Endometrium (tissue), 2 donors: ENCODE measurements at regions not wholly inside any gene's neighbourhood (a gene's known extent, or its start where the extent isn't known, plus 50 kb on each side); places are given as distances from the start of the nearest gene placed in this dataset.
A peak's percentile ranks its signal among the peaks of the same experiment; 100 is the strongest.
"Not testable (repeated sequence)": the region's sequence is repeated elsewhere in the genome, so short reads cannot be mapped to it uniquely, and the experiment has no call there.

ENCODE experiments used
- FAIRE-seq: peaks from 2 replicates; lab custom pipeline; 2012; peaks lifted over from hg19 to GRCh38; lab: Jason Lieb, UNC
- donor health status: control.
- donor health status: control.

DNA sequence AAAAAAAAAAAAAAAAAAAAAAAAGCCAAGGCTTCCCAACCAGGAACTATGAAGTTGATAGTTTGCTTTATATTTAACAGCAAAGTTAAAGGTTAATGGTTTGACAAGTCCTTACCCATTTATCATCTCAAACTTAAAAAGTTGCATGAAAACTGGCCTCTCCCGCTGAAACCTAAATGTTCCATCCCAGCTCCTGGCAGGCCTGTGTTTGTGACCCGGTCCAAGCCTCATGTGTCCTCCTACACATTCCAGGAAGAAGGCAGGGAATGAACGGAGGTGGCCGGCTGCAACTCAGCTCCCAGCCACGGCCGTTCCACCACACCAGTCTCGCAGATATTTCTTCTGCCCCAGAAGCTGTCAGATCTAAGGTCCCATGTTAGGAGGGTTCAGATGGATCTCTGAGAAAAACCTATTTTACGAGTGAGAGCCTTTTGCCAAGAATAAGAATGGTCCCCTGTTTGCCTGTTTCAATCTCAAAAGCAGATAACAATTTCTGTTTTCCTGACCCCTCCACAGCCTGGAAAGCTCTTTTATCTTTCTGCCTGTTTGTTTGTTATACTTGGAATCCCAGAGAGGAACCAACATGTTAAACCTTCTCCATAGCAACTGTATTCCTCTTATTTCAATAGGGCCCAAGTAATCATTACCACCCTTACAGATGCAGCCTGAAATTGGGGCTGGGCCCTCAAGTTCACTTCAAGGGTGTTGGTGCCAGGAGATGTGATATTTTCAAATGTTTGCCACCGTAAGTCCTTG lies 56.5 kb downstream of the KCTD12 start:
- FAIRE-seq = peak; percentile 98

- no peak for FAIRE-seq
Measured at GRCh38 chr13:76828316-76828741, 57.9 kb downstream of the KCTD12 start.

DNA sequence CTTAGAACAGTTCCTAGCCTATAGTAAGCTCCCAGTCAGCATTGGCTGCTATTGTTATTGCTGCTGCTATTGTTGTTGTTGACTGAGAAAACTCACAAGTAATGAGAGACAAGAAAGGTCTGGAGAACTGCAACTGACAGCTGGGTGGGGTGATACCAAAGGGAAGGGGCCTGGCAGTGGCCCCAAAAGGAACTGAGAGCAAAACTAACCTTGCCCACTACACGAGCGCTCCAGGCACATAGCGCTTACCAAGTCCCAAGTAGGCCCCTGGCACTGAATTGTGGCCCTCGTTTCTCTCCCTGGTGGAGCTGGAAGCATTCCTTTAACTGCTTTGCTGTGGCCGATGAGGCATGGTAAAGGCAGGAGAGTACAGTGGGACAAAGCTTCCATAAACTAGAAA lies 59.7 kb downstream of the KCTD12 start:
- no peak for FAIRE-seq

- no peak for FAIRE-seq
Measured at GRCh38 chr13:76825430-76825829, 60.8 kb downstream of the KCTD12 start.

GRCh38 chr13:76823969-76824368 lies 62.2 kb downstream of the KCTD12 start:
- FAIRE-seq = no peak

- no peak for FAIRE-seq
Measured at GRCh38 chr13:76822698-76823267, 63.4 kb downstream of the KCTD12 start.

GRCh38 chr13:76821222-76821621 lies 65.0 kb downstream of the KCTD12 start:
- not testable (repeated sequence) for FAIRE-seq

GRCh38 chr13:76820759-76821158 lies 65.4 kb downstream of the KCTD12 start:
- FAIRE-seq = peak; percentile 85

GRCh38 chr13:76816394-76816793 lies 69.8 kb downstream of the KCTD12 start:
- no peak for FAIRE-seq

DNA sequence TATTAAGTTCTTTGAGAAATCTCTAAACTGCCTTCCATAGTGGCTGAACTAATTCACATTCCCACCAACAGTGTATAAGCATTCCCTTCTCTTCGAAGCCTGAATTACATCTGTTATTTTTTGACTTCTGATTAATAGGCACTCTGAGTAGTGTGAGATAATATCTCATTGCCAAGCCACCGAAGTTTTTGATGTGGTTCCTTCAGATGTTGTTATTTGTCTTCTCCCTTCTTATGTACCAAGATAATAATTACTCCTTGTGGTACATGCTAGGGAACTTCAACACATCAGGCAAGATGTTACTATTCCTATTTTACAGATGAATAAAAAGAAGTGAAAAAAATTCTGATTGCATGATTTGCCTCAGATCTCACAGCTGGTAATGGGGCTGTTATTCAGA lies 70.9 kb downstream of the KCTD12 start:
- no peak for FAIRE-seq

DNA sequence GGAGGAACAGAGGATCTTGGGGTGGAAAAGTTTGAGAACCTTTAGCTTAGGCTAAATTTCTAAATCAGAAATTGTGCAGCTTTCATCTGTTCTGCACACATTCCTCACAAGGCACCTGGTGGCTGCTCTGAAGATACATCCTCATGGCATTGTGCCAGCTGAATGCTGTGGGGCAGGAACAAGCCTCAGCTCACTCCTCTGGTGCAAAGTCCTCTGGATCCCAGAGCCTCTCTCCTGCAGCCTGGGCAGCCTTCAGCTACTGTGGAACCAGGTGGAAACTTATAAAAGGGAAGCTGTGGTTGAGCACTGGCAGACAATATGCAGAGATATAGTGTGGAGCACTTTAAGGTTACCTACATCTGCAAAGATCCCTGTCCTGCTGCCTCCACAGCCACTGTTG lies 72.3 kb downstream of the KCTD12 start:
- no peak for FAIRE-seq

GRCh38 chr13:76813000-76813691 lies 73.1 kb downstream of the KCTD12 start:
- no peak for FAIRE-seq

DNA sequence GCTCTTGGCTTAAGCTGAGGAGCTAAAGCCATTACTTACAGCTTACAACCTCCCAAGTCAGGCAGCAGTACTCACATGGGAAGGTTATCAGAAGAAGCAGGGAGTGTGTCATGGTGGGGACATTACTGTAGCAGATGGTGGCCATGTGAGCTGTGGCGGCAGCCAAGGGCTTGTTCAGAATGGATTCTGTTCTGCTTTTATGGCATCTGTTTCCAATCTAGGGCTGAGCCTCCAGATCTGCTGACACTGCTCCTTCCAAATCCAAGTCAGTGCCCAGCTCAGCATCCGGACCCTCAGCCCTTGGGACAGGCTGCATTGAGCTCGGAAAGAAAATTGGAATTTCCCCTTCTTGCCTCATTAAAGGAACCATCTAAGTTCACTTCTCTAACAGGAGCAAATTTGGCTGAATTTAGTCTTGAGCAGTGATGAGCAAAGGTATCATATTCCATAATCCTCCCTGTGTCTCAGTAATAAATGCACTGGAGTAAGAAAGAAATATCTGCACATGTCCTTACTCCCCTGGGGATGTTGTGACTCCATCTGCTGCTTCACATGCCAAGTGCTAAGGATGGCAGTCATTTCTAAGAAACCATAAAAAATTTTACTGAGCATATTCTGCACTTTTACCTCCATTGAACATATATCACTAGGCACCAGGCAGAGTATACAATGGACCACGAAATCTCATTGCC lies 73.9 kb downstream of the KCTD12 start:
- peak; percentile 59 for FAIRE-seq

DNA sequence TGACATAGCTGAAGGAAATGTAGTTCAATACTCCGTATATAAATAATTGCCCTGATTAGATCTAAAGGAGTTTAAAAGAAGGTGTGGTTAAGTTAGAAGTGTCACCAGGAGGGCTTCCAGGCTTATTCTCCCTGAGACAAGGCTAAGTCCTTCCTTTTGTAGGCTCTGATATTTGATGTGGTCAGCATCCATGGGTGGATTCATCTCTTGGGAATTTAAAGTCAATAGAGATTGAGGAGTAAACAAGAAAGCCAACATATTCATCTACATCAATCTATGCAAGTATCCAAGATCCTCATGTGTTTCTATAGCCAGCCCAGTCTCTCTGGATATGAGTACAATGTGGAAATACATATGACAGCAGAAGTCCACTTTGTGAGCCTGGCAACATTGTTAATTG lies 76.8 kb downstream of the KCTD12 start:
- no peak for FAIRE-seq

GRCh38 chr13:76808927-76809326 lies 77.3 kb downstream of the KCTD12 start:
- FAIRE-seq = no peak

DNA sequence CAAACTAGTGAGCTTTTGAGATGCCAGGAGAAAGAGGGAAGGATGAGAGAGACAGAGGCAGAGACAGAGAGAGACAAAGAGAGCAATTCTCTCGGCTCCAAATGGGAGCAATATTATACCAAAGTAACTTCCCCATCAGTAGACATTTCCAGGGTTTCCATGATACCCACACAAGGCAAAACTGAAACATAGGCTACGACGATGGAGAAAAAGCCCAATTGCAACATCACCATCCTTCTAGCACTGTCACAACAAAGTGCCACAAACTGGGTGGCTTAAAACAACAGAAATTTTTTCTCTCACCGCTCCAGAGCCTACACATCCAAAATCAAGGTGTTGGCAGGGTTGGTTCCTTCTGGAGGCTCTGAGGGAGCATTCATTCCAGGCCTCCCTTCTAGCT lies 81.4 kb downstream of the KCTD12 start:
- FAIRE-seq = no peak

- FAIRE-seq = no peak
Measured at GRCh38 chr13:76803831-76804230, 82.4 kb downstream of the KCTD12 start.

GRCh38 chr13:76800943-76801342 lies 85.3 kb downstream of the KCTD12 start:
- no peak for FAIRE-seq

- no peak for FAIRE-seq
Measured at GRCh38 chr13:76799696-76800095, 86.5 kb downstream of the KCTD12 start.

- FAIRE-seq = no peak
Measured at GRCh38 chr13:76798037-76798436, 88.2 kb downstream of the KCTD12 start.

DNA sequence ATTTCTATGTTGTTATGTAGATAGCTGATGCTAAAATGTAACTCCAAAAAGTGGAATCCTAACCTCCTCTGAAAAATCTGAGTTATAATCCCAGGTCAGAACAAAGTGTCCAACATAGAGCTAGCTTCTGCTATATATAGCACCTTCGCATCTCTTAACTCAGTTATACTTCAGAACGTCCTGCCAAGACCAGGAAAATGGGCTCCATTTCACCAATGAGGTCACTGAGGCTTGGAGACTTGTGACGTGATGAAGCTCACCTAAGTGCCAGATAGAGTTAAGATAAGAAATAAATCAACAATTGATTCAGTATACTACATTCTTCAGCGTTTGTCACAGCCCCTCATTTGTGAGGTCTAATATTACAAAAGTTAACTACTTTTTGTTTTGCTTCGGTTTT lies 88.8 kb downstream of the KCTD12 start:
- no peak for FAIRE-seq

DNA sequence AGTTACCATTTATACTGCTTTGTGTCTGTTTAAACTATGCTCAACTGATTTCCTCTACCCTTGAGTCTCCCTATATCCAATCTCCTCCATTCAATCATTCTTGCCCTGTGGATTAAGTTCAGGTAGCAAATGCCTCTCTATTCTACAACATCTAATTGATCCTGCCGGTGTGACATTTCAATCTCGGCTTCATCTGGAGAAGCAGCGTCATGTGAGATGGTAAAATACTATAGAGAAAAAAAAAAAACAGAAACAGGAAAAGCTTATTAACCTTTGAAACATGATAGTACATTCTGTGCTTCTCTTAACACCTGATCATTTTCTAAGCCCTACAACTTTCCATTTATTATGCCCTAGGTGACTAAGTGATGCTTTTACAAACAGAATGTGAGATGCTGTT lies 89.4 kb downstream of the KCTD12 start:
- FAIRE-seq = no peak
